ENCODE measurements at regions not wholly inside any gene's neighbourhood (a gene's known extent, or its start where the extent isn't known, plus 50 kb on each side); places are given as distances from the start of the nearest gene placed in this dataset.
A peak's percentile ranks its signal among the peaks of the same experiment; 100 is the strongest.

DNA sequence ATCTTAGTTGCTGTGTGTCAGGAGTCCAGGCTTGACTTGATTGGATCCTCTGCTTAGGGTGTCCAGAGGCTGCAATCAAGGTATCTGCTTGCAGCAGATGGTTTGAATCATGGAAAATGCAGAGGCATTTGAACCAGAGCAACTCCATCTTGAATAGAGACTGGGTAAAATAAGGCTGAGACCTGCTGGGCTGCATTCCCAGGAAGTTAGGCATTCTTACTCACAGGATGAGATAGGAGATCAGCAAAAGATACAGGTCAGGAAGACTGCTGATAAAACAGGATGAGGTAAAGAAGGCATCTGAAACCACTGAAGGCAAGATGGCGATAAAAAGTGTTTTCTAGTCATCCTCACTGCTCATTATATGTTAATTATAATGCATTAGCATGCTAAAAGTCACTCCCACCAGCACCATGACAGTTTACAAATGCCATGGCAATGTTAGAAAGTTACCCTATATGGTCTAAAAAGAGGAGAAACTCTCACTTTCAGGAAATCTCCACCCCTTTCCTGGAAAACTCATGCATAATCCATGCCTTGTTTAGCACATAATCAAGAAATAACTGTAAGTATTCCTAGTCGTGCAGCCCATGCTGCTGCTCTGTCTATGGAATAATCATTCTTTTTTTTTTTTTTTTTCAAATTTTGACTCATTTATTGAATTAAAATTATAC is 218.3 kb upstream of the CPNE8 start:
- Histone ChIP-seq H3K9ac (ENCODE audit: low read depth, low read length) (no peak overlapping the region), H3K4me3 (ENCODE audit: low read length) (no peak overlapping the region), H3K27ac (ENCODE audit: low read length) (no peak overlapping the region), H3K9me3 (ENCODE audit: insufficient read depth, low read depth, low read length) (no peaks in the 10 kb centered on the region), H3K36me3 (ENCODE audit: insufficient read depth, low read depth, low read length) (no peaks in the 10 kb centered on the region), H3K27me3 (ENCODE audit: insufficient read depth, low read length) (no peaks in the 10 kb centered on the region), H3K4me1 (ENCODE audit: insufficient read depth, low read length) (peaks cover 15% of the 10 kb centered on the region)

- peaks cover 15% of the 10 kb centered on the region for H3K4me1 ChIP-seq (ENCODE audit: insufficient read depth, low read length)
- H3K4me3 ChIP-seq (ENCODE audit: low read length), result peak overlapping the region; percentile 34
- no peaks in the 10 kb centered on the region for H3K36me3 ChIP-seq (ENCODE audit: insufficient read depth, low read depth, low read length)
- H3K27ac ChIP-seq (ENCODE audit: low read length), result peak overlapping the region; percentile 38
- H3K9ac ChIP-seq (ENCODE audit: low read depth, low read length), result peak overlapping the region; percentile 37; the same call in 1 of the 2 replicates
- H3K27me3 ChIP-seq (ENCODE audit: insufficient read depth, low read length), result no peaks in the 10 kb centered on the region
- H3K9me3 ChIP-seq (ENCODE audit: insufficient read depth, low read depth, low read length), result no peaks in the 10 kb centered on the region
Measured at GRCh38 chr12:39122562-39123204, 217.3 kb upstream of the CPNE8 start.

DNA sequence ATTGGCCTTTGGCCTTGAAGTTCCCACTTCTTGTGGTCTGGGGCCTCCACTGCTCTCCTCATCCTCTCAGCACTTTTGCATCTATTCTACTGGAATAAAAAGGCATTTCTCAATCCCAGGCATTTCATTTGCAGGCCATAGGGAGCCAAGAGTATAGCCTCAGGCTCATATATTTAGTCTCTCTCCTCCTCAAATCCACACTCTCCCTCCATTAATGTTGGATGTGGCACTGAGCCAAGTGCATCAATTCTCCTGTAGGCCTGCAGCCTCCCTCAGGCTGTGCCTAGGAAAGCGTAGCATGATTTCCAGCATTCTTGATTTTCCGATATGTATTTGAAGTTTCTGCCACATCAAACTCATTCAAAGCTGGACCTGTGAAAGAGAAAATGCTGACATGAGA is 211.5 kb upstream of the CPNE8 start:
- H3K9ac ChIP-seq (ENCODE audit: low read depth, low read length), result no peak overlapping the region
- H3K27ac ChIP-seq (ENCODE audit: low read length), result no peak overlapping the region
- no peaks in the 10 kb centered on the region for H3K36me3 ChIP-seq (ENCODE audit: insufficient read depth, low read depth, low read length)
- H3K9me3 ChIP-seq (ENCODE audit: insufficient read depth, low read depth, low read length), result no peaks in the 10 kb centered on the region
- H3K27me3 ChIP-seq (ENCODE audit: insufficient read depth, low read length), result no peaks in the 10 kb centered on the region
- no peak overlapping the region for H3K4me3 ChIP-seq (ENCODE audit: low read length)
- H3K4me1 ChIP-seq (ENCODE audit: insufficient read depth, low read length), result peaks cover 6% of the 10 kb centered on the region; the same call in 1 of the 2 replicates

- no peak overlapping the region for H3K4me3 ChIP-seq (ENCODE audit: low read length)
- no peaks in the 10 kb centered on the region; the same call in 1 of the 2 replicates for H3K4me1 ChIP-seq (ENCODE audit: insufficient read depth, low read length)
- H3K27me3 ChIP-seq (ENCODE audit: insufficient read depth, low read length), result no peaks in the 10 kb centered on the region
- no peaks in the 10 kb centered on the region for H3K9me3 ChIP-seq (ENCODE audit: insufficient read depth, low read depth, low read length)
- H3K27ac ChIP-seq (ENCODE audit: low read length), result no peak overlapping the region
- H3K36me3 ChIP-seq (ENCODE audit: insufficient read depth, low read depth, low read length), result no peaks in the 10 kb centered on the region
- H3K9ac ChIP-seq (ENCODE audit: low read depth, low read length), result no peak overlapping the region
Measured at GRCh38 chr12:39112064-39112463, 206.7 kb upstream of the CPNE8 start.

- no peak overlapping the region for H3K27ac ChIP-seq (ENCODE audit: low read length)
- H3K27me3 ChIP-seq (ENCODE audit: insufficient read depth, low read length), result no peaks in the 10 kb centered on the region
- no peaks in the 10 kb centered on the region for H3K9me3 ChIP-seq (ENCODE audit: insufficient read depth, low read depth, low read length)
- no peak overlapping the region for H3K9ac ChIP-seq (ENCODE audit: low read depth, low read length)
- no peaks in the 10 kb centered on the region for H3K36me3 ChIP-seq (ENCODE audit: insufficient read depth, low read depth, low read length)
- no peak overlapping the region for H3K4me3 ChIP-seq (ENCODE audit: low read length)
- H3K4me1 ChIP-seq (ENCODE audit: insufficient read depth, low read length), result no peaks in the 10 kb centered on the region
Measured at GRCh38 chr12:39105111-39105510, 199.7 kb upstream of the CPNE8 start.

GRCh38 chr12:39103552-39104165 is 198.3 kb upstream of the CPNE8 start:
- no peaks in the 10 kb centered on the region for H3K36me3 ChIP-seq (ENCODE audit: insufficient read depth, low read depth, low read length)
- H3K4me1 ChIP-seq (ENCODE audit: insufficient read depth, low read length), result no peaks in the 10 kb centered on the region
- H3K27ac ChIP-seq (ENCODE audit: low read length), result no peak overlapping the region
- no peak overlapping the region for H3K9ac ChIP-seq (ENCODE audit: low read depth, low read length)
- H3K27me3 ChIP-seq (ENCODE audit: insufficient read depth, low read length), result no peaks in the 10 kb centered on the region
- H3K4me3 ChIP-seq (ENCODE audit: low read length), result no peak overlapping the region
- H3K9me3 ChIP-seq (ENCODE audit: insufficient read depth, low read depth, low read length), result no peaks in the 10 kb centered on the region

GRCh38 chr12:39102474-39103209 is 197.3 kb upstream of the CPNE8 start:
- Histone ChIP-seq H3K4me3 (ENCODE audit: low read length) (no peak overlapping the region), H3K27ac (ENCODE audit: low read length) (no peak overlapping the region), H3K4me1 (ENCODE audit: insufficient read depth, low read length) (no peaks in the 10 kb centered on the region), H3K9ac (ENCODE audit: low read depth, low read length) (no peak overlapping the region), H3K36me3 (ENCODE audit: insufficient read depth, low read depth, low read length) (no peaks in the 10 kb centered on the region), H3K9me3 (ENCODE audit: insufficient read depth, low read depth, low read length) (no peaks in the 10 kb centered on the region), H3K27me3 (ENCODE audit: insufficient read depth, low read length) (no peaks in the 10 kb centered on the region)

DNA sequence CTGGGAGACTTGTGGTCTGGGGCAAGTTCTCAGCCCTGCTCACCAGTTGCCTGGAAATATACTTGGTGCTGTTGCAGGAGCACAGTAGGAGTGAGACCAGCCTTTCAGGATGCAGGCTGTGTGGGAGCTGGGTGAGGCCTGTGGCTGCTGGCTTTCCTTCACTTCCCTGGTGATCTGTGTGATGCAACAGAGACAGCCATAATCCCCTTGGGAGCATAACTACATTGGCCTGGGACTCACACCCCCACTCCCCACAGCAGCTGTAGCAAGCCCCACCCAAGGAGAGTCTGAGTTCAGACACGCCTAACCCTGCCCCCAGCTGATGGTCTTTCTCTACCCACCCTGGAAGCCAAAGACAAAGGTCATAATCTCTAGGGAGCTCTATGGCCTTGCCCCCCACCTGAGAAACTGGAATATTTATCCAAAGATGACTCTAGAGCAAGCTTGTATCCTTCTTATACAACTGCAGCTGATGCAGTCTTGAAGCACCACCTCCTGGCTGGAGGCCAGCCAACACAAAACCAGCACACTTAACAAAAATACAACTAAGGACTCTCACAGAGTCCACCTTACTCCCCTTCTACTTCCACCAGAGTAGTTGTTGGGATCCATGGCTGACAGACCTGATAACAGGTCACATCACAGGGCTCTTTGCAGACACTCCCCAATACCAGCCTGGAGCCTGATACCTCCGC is 190.4 kb upstream of the CPNE8 start:
- no peak overlapping the region for H3K4me3 ChIP-seq (ENCODE audit: low read length)
- H3K36me3 ChIP-seq (ENCODE audit: insufficient read depth, low read depth, low read length), result no peaks in the 10 kb centered on the region
- peaks cover 7% of the 10 kb centered on the region for H3K4me1 ChIP-seq (ENCODE audit: insufficient read depth, low read length)
- H3K9ac ChIP-seq (ENCODE audit: low read depth, low read length), result no peak overlapping the region
- no peak overlapping the region for H3K27ac ChIP-seq (ENCODE audit: low read length)
- no peaks in the 10 kb centered on the region for H3K9me3 ChIP-seq (ENCODE audit: insufficient read depth, low read depth, low read length)
- no peaks in the 10 kb centered on the region for H3K27me3 ChIP-seq (ENCODE audit: insufficient read depth, low read length)

DNA sequence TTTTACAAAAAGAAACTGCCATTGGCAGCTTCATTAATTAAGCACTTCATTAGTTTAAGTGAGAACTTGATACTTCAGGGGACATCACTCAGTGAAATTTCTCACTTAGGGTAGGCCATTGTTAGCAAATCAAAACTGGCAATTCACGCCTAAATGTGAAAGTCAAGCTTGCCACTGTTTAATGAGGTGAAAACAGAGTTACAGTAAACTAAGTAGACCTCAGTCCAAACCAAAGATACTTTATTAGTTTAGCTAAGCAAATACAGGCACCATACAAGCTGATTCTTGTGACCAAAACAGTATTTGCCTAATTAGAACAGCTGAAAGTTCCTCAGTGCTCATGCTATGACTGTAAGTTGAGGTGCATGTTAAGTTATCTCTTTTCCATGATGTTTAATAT is 176.5 kb upstream of the CPNE8 start:
- Histone ChIP-seq H3K27ac (ENCODE audit: low read length) (no peak overlapping the region), H3K9me3 (ENCODE audit: insufficient read depth, low read depth, low read length) (no peaks in the 10 kb centered on the region), H3K9ac (ENCODE audit: low read depth, low read length) (no peak overlapping the region), H3K4me3 (ENCODE audit: low read length) (no peak overlapping the region), H3K27me3 (ENCODE audit: insufficient read depth, low read length) (no peaks in the 10 kb centered on the region), H3K36me3 (ENCODE audit: insufficient read depth, low read depth, low read length) (no peaks in the 10 kb centered on the region), H3K4me1 (ENCODE audit: insufficient read depth, low read length) (no peaks in the 10 kb centered on the region)

DNA sequence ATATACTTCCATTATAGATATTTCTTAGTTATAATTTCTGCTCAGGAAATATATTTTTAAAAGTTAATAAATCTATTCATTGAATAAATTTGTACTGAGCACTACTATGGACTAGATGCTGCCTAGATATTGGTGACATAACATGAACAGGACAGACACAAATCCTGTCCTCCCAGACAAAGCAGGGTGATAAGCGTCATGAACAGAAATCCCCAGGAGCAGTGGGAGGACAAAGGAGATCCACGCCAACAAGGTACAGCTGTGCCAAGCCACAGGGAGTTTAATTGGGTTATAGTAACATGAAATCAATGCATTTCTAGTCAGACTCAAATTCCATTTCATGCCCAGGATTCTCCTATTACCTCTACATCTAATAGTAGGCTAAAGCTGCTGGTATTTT is 171.8 kb upstream of the CPNE8 start:
- no peaks in the 10 kb centered on the region for H3K27me3 ChIP-seq (ENCODE audit: insufficient read depth, low read length)
- H3K4me1 ChIP-seq (ENCODE audit: insufficient read depth, low read length), result no peaks in the 10 kb centered on the region
- no peak overlapping the region for H3K27ac ChIP-seq (ENCODE audit: low read length)
- H3K9ac ChIP-seq (ENCODE audit: low read depth, low read length), result no peak overlapping the region
- no peaks in the 10 kb centered on the region for H3K9me3 ChIP-seq (ENCODE audit: insufficient read depth, low read depth, low read length)
- H3K36me3 ChIP-seq (ENCODE audit: insufficient read depth, low read depth, low read length), result no peaks in the 10 kb centered on the region
- no peak overlapping the region for H3K4me3 ChIP-seq (ENCODE audit: low read length)

DNA sequence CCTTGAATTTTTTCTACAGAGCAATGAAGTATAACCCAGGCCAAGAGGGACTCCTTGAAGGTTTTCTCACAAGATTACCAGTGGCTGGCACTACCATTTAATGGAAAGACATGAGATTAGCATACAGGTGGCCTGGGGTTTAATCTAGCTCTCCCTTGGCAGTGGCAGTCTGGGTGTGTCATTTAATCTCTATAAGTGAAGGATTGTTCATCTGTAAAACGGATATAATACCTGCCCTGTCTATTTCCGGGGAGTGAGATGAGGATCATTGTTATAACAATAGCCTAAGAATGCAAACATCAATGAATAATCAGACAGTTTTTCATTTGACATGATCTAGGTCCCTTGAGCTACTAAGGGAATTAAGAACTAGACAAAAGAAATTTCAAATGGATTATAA is 168.7 kb upstream of the CPNE8 start:
- Histone ChIP-seq H3K36me3 (ENCODE audit: insufficient read depth, low read depth, low read length) (no peaks in the 10 kb centered on the region), H3K9me3 (ENCODE audit: insufficient read depth, low read depth, low read length) (no peaks in the 10 kb centered on the region), H3K4me1 (ENCODE audit: insufficient read depth, low read length) (no peaks in the 10 kb centered on the region), H3K9ac (ENCODE audit: low read depth, low read length) (no peak overlapping the region), H3K4me3 (ENCODE audit: low read length) (no peak overlapping the region), H3K27me3 (ENCODE audit: insufficient read depth, low read length) (no peaks in the 10 kb centered on the region), H3K27ac (ENCODE audit: low read length) (no peak overlapping the region)
